ENCODE measurements at regions not wholly inside any gene's neighbourhood (a gene's known extent, or its start where the extent isn't known, plus 50 kb on each side); places are given as distances from the start of the nearest gene placed in this dataset.

- no peak overlapping the region for H2AK9ac ChIP-seq (replicated peaks; ENCODE audit: low read depth, low read length, poor library complexity)
- no peak overlapping the region for H2AFZ ChIP-seq (replicated peaks; ENCODE audit: low read length, poor library complexity)
- in situ Hi-C loops (cut with MboI; ENCODE audit: low sequenced_read_pairs) (no loop called here), dilution Hi-C loops (cut with HindIII; ENCODE audit: low sequenced_read_pairs, unreplicated experiment) (no loop called here), intact Hi-C loops (cut with micrococcal nuclease) (no loop called here)
- CTCF ChIA-PET = no interaction called here
- H3K9me1 ChIP-seq (ENCODE audit: insufficient read depth, low read length) = no peaks in the 10 kb centered on the region
- H3K18ac ChIP-seq (ENCODE audit: low read depth, low read length) = no peak overlapping the region
- H4K91ac ChIP-seq (ENCODE audit: insufficient read depth, low read depth, low read length) = no peak overlapping the region
- no peak overlapping the region for H3K4me2 ChIP-seq (ENCODE audit: low read depth, low read length)
- no peak overlapping the region for H3K9ac ChIP-seq (ENCODE audit: low read depth, low read length)
- peaks cover 31% of the 10 kb centered on the region for H3K9me3 ChIP-seq (ENCODE audit: control insufficient read depth, insufficient read depth, low read length)
- no TSS peak for BruUV-seq (replicated peaks)
- H2BK15ac ChIP-seq (ENCODE audit: low read depth, low read length) = no peak overlapping the region
- POLR2A ChIA-PET (ENCODE audit: unreplicated experiment) = no interaction called here
- no peak overlapping the region for H2BK5ac ChIP-seq (ENCODE audit: low read depth, low read length, poor library complexity, severe bottlenecking)
- WGBS, 2 experiments (ENCODE audit: extremely low coverage in 2 of 2, insufficient read length in 1 of 2) = no CpG with 5 or more reads among the region's 1 CpG
- no peaks in the 10 kb centered on the region for H3K79me1 ChIP-seq (ENCODE audit: low read depth in 1 of 2, low read length in 2 of 2)
- DNase-seq (no peak), ATAC-seq (ENCODE audit: low read depth) (no peak)
- H4K20me1 ChIP-seq (ENCODE audit: insufficient read depth, low read length) = no peaks in the 10 kb centered on the region
- no peak for TF ChIP-seq ELK1 (IDR thresholded peaks at IDR 0.05; ENCODE audit: borderline replicate concordance, low read depth, low read length)
- no peak overlapping the region for H3K56ac ChIP-seq (ENCODE audit: extremely low read depth, insufficient read depth, low read length)
- no peaks in the 10 kb centered on the region for H3K4me1 ChIP-seq (ENCODE audit: control insufficient read depth, insufficient read depth, low read length)
- no peak overlapping the region for H2BK120ac ChIP-seq (ENCODE audit: low read depth, low read length)
- no peaks in the 10 kb centered on the region for H3K27me3 ChIP-seq (ENCODE audit: control insufficient read depth, insufficient read depth, low read length)
- no peak overlapping the region for H2BK20ac ChIP-seq (ENCODE audit: low read depth, low read length)
- no peak overlapping the region for H4K5ac ChIP-seq (ENCODE audit: low read depth, low read length)
- H3K27ac ChIP-seq (ENCODE audit: insufficient read depth, low read length) = no peak overlapping the region
- H3K4ac ChIP-seq (ENCODE audit: low read depth, low read length) = no peak overlapping the region
- H4K8ac ChIP-seq (ENCODE audit: low read depth in 2 of 2, low read length in 2 of 2) = no peak overlapping the region
- H3K36me3 ChIP-seq (ENCODE audit: control insufficient read depth, insufficient read depth, low read length) = no peaks in the 10 kb centered on the region
- no peak overlapping the region for H3K14ac ChIP-seq (replicated peaks; ENCODE audit: low read depth, low read length)
- no peak overlapping the region for H3K4me3 ChIP-seq (ENCODE audit: insufficient read depth, low read depth, low read length)
- no peak overlapping the region for H2AK5ac ChIP-seq (ENCODE audit: low read depth, low read length)
- H3K23ac ChIP-seq (ENCODE audit: low read depth, low read length) = no peak overlapping the region
Observed at GRCh38 chr10:111993321-111993720, 190.2 kb downstream of the GPAM start.
